ENCODE measurements at regions not wholly inside any gene's neighbourhood (a gene's known extent, or its start where the extent isn't known, plus 50 kb on each side); places are given as distances from the start of the nearest gene placed in this dataset.

DNA sequence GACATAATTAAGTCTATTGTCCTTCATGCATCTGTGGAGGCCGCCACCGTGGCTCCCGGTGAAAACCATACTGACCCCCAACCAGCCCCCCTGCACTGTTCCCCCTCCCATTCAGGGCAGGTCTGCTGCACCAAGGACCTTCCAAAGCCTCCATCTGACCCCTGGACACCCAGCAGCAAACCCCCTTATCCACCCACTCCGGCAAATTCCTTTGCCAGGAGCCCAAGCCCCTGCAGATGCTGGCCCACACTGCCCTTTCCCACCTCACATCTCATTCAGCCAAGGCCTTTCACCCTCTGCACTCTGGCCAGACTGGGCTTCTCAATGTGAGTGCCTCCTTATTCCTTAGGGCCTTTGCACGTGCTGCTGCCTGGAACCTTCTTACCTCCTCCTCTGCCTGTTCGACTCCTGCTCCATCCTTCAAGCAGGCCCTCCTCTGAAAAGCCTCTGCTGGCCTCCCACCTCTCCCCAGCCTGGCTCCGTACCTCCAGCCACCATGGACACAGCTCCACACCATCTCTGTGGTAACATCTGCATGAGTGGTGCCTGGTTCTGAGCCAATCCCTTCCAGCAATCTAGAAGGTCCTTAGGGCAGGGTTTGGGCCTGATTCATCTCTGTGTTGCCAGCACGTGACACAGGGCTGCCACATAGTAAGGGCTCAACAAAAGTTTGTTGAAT is 230.7 kb downstream of the BCL11B start:
- no peak overlapping the region for H3K27ac ChIP-seq
- DNase-seq (ENCODE audit: low spot score in 2 of 2), result peak in 1 of 2 donors; percentile 45
- H3K9me3 ChIP-seq, result no peaks in the 10 kb centered on the region
- no peaks in the 10 kb centered on the region for H3K36me3 ChIP-seq
- no peak overlapping the region for H3K4me3 ChIP-seq
- 88% methylated on average over 8 of the region's 8 CpGs for WGBS
- TF ChIP-seq, protein P1, sequence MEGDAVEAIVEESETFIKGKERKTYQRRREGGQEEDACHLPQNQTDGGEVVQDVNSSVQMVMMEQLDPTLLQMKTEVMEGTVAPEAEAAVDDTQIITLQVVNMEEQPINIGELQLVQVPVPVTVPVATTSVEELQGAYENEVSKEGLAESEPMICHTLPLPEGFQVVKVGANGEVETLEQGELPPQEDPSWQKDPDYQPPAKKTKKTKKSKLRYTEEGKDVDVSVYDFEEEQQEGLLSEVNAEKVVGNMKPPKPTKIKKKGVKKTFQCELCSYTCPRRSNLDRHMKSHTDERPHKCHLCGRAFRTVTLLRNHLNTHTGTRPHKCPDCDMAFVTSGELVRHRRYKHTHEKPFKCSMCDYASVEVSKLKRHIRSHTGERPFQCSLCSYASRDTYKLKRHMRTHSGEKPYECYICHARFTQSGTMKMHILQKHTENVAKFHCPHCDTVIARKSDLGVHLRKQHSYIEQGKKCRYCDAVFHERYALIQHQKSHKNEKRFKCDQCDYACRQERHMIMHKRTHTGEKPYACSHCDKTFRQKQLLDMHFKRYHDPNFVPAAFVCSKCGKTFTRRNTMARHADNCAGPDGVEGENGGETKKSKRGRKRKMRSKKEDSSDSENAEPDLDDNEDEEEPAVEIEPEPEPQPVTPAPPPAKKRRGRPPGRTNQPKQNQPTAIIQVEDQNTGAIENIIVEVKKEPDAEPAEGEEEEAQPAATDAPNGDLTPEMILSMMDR (IDR thresholded peaks at IDR 0.05), result no peak
- TF ChIP-seq EP300 (IDR thresholded peaks at IDR 0.05), result no peak
- no peak for TF ChIP-seq POLR2AphosphoS5 (IDR thresholded peaks at IDR 0.05)
- no peak for TF ChIP-seq POLR2A (IDR thresholded peaks at IDR 0.05)
- H3K27me3 ChIP-seq, result no peaks in the 10 kb centered on the region
- H3K4me1 ChIP-seq, result peaks cover 20% of the 10 kb centered on the region

DNA sequence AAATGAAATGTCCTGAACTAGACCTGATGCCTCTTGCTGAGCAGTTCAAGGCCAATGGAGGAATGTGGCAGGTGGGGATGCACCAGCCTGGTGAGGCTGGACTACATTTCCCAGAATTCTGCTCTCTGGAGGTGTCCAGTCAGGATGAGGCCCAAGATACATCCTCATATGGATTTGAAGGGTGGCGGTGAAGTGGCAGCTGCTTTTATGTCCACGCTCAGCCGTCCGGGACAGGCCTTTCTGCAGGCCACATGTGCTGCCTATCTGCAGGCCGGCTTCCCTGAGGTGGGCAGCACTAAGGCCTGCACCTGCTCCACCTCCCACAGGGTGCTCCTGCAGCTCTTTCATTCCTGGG is 230.2 kb downstream of the BCL11B start:
- no peak overlapping the region for H3K4me3 ChIP-seq
- H3K27ac ChIP-seq, result no peak overlapping the region
- no peak for DNase-seq (ENCODE audit: low spot score in 2 of 2)
- no peaks in the 10 kb centered on the region for H3K27me3 ChIP-seq
- no peaks in the 10 kb centered on the region for H3K9me3 ChIP-seq
- H3K4me1 ChIP-seq, result peaks cover 15% of the 10 kb centered on the region
- no peaks in the 10 kb centered on the region for H3K36me3 ChIP-seq
- WGBS, result 80% methylated on average over 2 of the region's 5 CpGs
- TF ChIP-seq POLR2AphosphoS5 (IDR thresholded peaks at IDR 0.05) (no peak), POLR2A (IDR thresholded peaks at IDR 0.05) (no peak), EP300 (IDR thresholded peaks at IDR 0.05) (no peak)
- TF ChIP-seq, protein P1 (IDR thresholded peaks at IDR 0.05), result no peak

DNA sequence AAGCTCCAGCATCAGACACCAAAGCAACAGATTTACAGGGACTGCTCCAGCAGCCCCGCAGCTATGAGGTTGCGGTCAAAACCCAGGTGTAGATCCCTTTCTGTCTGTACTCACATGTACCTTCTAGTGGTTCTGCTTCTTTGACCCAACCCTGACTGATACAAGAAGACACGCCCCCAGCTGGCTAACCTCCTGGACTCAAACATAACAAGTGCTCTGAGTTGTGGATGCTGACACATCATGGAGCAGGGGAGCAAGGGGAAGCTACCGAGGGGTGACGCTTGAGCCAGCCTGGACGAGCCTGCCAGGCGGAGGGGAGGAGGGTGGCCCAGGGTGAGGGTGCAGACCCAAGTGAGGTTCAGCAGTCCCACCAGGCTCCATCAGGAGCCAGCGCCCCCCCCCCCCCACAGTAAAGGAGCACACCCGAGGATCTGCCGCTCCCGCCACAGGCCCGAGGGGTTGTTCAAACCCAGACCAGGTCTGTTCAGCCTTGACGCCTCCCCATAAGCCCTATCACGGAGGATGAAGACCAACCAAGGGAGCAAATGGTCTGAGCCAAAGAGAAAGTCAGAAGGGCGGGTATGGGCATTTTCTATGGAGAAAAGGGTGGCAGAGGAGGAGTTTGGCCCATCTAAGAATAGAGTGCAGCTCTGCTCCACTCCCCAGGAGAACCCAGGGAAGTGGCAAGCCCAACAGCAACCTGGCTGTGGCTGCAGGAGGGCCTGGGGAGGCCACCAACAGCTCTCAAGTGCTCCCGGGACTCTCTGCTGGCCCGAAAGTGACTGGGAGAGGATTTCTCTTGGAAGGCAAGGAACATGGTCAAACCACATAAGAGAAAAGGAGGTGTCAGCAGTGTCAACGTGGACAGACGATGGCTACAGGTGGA is 229.4 kb downstream of the BCL11B start:
- no peaks in the 10 kb centered on the region for H3K9me3 ChIP-seq
- no peak overlapping the region for H3K4me3 ChIP-seq
- TF ChIP-seq, protein P1 (IDR thresholded peaks at IDR 0.05), result no peak
- TF ChIP-seq POLR2A (IDR thresholded peaks at IDR 0.05), result no peak
- no peak for TF ChIP-seq EP300 (IDR thresholded peaks at IDR 0.05)
- TF ChIP-seq POLR2AphosphoS5 (IDR thresholded peaks at IDR 0.05), result no peak
- no peaks in the 10 kb centered on the region for H3K36me3 ChIP-seq
- H3K27me3 ChIP-seq, result no peaks in the 10 kb centered on the region
- H3K4me1 ChIP-seq, result peaks cover 13% of the 10 kb centered on the region
- no peak for DNase-seq (ENCODE audit: low spot score in 2 of 2)
- no peak overlapping the region for H3K27ac ChIP-seq
- 78% methylated on average over 17 of the region's 19 CpGs for WGBS

DNA sequence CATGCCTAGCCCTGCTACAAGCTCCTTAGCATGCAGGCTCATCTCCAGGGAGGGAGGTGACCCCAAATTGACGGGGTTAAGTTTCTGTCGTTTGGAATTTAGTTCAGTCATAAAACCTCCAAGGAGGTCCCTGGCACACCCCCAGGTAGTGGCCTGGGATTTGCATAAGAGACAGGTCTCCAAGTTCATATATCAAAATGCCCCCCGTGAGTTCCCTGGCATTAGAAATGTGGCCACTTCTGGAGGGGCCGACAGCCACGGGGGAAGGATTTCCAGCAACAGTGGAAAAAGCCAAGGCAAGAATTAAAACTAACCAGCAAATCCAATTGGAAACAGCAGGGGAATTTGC is 228.8 kb downstream of the BCL11B start:
- no peaks in the 10 kb centered on the region for H3K9me3 ChIP-seq
- WGBS, result 24% methylated on average over 5 of the region's 5 CpGs
- no peaks in the 10 kb centered on the region for H3K27me3 ChIP-seq
- no peaks in the 10 kb centered on the region for H3K36me3 ChIP-seq
- H3K4me3 ChIP-seq, result no peak overlapping the region
- DNase-seq (ENCODE audit: low spot score in 2 of 2), result no peak
- H3K27ac ChIP-seq, result no peak overlapping the region
- TF ChIP-seq, protein P1 (IDR thresholded peaks at IDR 0.05), result no peak
- TF ChIP-seq EP300 (IDR thresholded peaks at IDR 0.05) (no peak), POLR2AphosphoS5 (IDR thresholded peaks at IDR 0.05) (no peak), POLR2A (IDR thresholded peaks at IDR 0.05) (no peak)
- H3K4me1 ChIP-seq, result peaks cover 13% of the 10 kb centered on the region

DNA sequence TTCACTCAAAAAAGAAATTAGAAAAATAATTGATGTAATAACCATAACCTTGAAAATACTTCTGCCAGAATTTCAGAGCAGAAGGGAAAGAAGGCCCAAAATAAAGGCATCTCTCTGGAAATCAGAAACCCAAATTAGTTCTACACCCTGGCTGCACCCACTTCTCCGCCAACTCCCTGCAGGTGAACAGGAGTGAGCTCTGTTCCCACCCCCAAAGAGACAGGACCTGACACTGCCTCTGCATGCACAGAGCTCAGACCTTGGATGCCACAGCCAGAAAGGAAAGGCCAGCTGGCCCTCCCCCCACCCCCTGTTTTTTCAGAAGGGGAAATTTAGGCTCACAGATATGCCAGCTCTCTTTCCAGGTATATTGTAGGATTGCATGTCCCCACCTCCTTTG is 228.2 kb downstream of the BCL11B start:
- Histone ChIP-seq H3K27me3 (no peaks in the 10 kb centered on the region), H3K9me3 (no peaks in the 10 kb centered on the region), H3K36me3 (no peaks in the 10 kb centered on the region), H3K4me3 (no peak overlapping the region), H3K4me1 (peaks cover 13% of the 10 kb centered on the region), H3K27ac (no peak overlapping the region)
- no peak for DNase-seq (ENCODE audit: low spot score in 2 of 2)
- TF ChIP-seq POLR2AphosphoS5 (IDR thresholded peaks at IDR 0.05) (no peak), POLR2A (IDR thresholded peaks at IDR 0.05) (no peak), EP300 (IDR thresholded peaks at IDR 0.05) (no peak)
- TF ChIP-seq, protein P1 (IDR thresholded peaks at IDR 0.05), result no peak
- WGBS, result 59% methylated on average over 1 of the region's 1 CpG

Data from suprapubic skin (tissue), 4 donors.